G401 (cell line): ENCODE measurements at regions not wholly inside any gene's neighbourhood (a gene's known extent, or its start where the extent isn't known, plus 50 kb on each side); places are given as distances from the start of the nearest gene placed in this dataset.

Experiments
- DNase-seq: peaks from one replicate; pipeline ENCODE4 v3.0.0-alpha.2; 2015; ENCODE audit warnings: low spot score
- in situ Hi-C: cut with HindIII; loops from 2 replicates; pipeline ENCODE4 v1.10.0; 2016; ENCODE audit warnings: low sequenced_read_pairs, mixed read lengths

GRCh38 chr9:79220666-79221065 lies 351.1 kb upstream of the TLE4 start:
- in situ Hi-C loops: no loop called here
- DNase-seq: no peak

GRCh38 chr9:79221084-79221483 lies 350.7 kb upstream of the TLE4 start:
- in situ Hi-C loops: no loop called here
- DNase-seq: no peak

GRCh38 chr9:79222483-79222882 lies 349.3 kb upstream of the TLE4 start:
- in situ Hi-C loops: no loop called here
- no peak for DNase-seq

- no peak for DNase-seq
- in situ Hi-C loops: no loop called here
Observed at GRCh38 chr9:79224672-79225433, 346.9 kb upstream of the TLE4 start.

- no peak for DNase-seq
- in situ Hi-C loops: no loop called here
Observed at GRCh38 chr9:79233542-79233941, 338.2 kb upstream of the TLE4 start.

GRCh38 chr9:79236466-79236865 lies 335.3 kb upstream of the TLE4 start:
- in situ Hi-C loops: no loop called here
- no peak for DNase-seq

GRCh38 chr9:79237861-79238260 lies 333.9 kb upstream of the TLE4 start:
- no peak for DNase-seq
- in situ Hi-C loops: no loop called here

- in situ Hi-C loops: no loop called here
- DNase-seq: no peak
Observed at GRCh38 chr9:79240774-79241173, 331.0 kb upstream of the TLE4 start.

GRCh38 chr9:79242489-79242888 lies 329.3 kb upstream of the TLE4 start:
- DNase-seq: no peak
- in situ Hi-C loops: no loop called here

GRCh38 chr9:79246170-79246569 lies 325.6 kb upstream of the TLE4 start:
- DNase-seq: no peak
- in situ Hi-C loops: no loop called here

- no peak for DNase-seq
- in situ Hi-C loops: no loop called here
Observed at GRCh38 chr9:79247021-79247420, 324.7 kb upstream of the TLE4 start.

- in situ Hi-C loops: no loop called here
- no peak for DNase-seq
Observed at GRCh38 chr9:79250806-79251205, 321.0 kb upstream of the TLE4 start.

- DNase-seq: peak; percentile 38
- in situ Hi-C loops: no loop called here
Observed at GRCh38 chr9:79254900-79255650, 316.7 kb upstream of the TLE4 start.

GRCh38 chr9:79255651-79256260 lies 316.0 kb upstream of the TLE4 start:
- DNase-seq: peak; percentile 29
- in situ Hi-C loops: no loop called here

GRCh38 chr9:79256691-79257213 lies 315.0 kb upstream of the TLE4 start:
- DNase-seq: peak; percentile 79
- in situ Hi-C loops: no loop called here

- in situ Hi-C loops: no loop called here
- peak; percentile 58 for DNase-seq
Observed at GRCh38 chr9:79257228-79257781, 314.5 kb upstream of the TLE4 start.

GRCh38 chr9:79257790-79258351 lies 313.9 kb upstream of the TLE4 start:
- peak; percentile 9 for DNase-seq

GRCh38 chr9:79259858-79260257 lies 311.9 kb upstream of the TLE4 start:
- in situ Hi-C loops: no loop called here
- no peak for DNase-seq

More at GRCh38 chr9:79257790-79258351, 313.9 kb upstream of the TLE4 start:
- in situ Hi-C loops: no loop called here

- in situ Hi-C loops: no loop called here
- no peak for DNase-seq
Observed at GRCh38 chr9:79263628-79264027, 308.1 kb upstream of the TLE4 start.
